Stomach (tissue), 8 donors: ENCODE measurements at regions not wholly inside any gene's neighbourhood (a gene's known extent, or its start where the extent isn't known, plus 50 kb on each side); places are given as distances from the start of the nearest gene placed in this dataset.
"Not testable (repeated sequence)": the region's sequence is repeated elsewhere in the genome, so short reads cannot be mapped to it uniquely, and the experiment has no call there.

Experiments used
- DNase-seq, 2 donors: peaks; one replicate each; pipeline versions ENCODE4 v3.0.0 to v3.0.0-alpha.2; 2013 to 2019
- H3K27ac ChIP-seq, 5 donors: fragments of 200-600 bp in 4 of 5; sonication (generic) in 4 of 5; one replicate each; pipeline ENCODE4 v1.5.1; 2013 to 2019; ENCODE audit warnings: mild to moderate bottlenecking in 1 of 5, moderate library complexity in 1 of 5
- H3K27me3 ChIP-seq, 3 donors: fragments of 200-600 bp; sonication (generic); one replicate each; pipeline ENCODE4 v1.5.1; 2017 to 2019; ENCODE audit warnings: mixed run types in 1 of 3
- H3K36me3 ChIP-seq, 4 donors: fragments of 200-600 bp; sonication (generic); 1 replicate in 3 of 4; 2 replicates in 1 of 4; pipeline ENCODE4 v1.5.1; 2016 to 2019
- H3K4me1 ChIP-seq, 4 donors: fragments of 200-600 bp; sonication (generic); one replicate each; pipeline ENCODE4 v1.5.1; 2016 to 2019
- H3K4me3 ChIP-seq, 4 donors: fragments of 200-600 bp; sonication (generic) in 3 of 4; one replicate each; pipeline ENCODE4 v1.5.1; 2016 to 2019; ENCODE audit warnings: mild to moderate bottlenecking in 1 of 4
- H3K9me3 ChIP-seq, 4 donors: fragments of 200-600 bp; sonication (generic); one replicate each; pipeline ENCODE4 v1.5.1; 2016 to 2019
- CTCF ChIP-seq, 7 experiments: fragments of 450-650 bp in 4 of 7; fragments of 200-600 bp in 3 of 7; sonication (generic) in 3 of 7; IDR thresholded peaks; one replicate each; pipeline ENCODE4 v1.5.1; 2016 to 2019; ENCODE audit warnings: antibody characterized with exemption in 7 of 7, control low read depth in 2 of 7, mild to moderate bottlenecking in 1 of 7
- EP300 ChIP-seq: sonication (generic); formaldehyde crosslinking; IDR thresholded peaks from one replicate; pipeline ENCODE4 v1.6.1; 2017; ENCODE audit warnings: antibody characterized with exemption
- POLR2A ChIP-seq, 4 donors: fragments of 450-650 bp; IDR thresholded peaks; one replicate each; pipeline ENCODE4 v1.6.1; 2016; ENCODE audit warnings: antibody characterized with exemption in 4 of 4, control low read depth in 2 of 4, mild to moderate bottlenecking in 1 of 4, moderate library complexity in 1 of 4
- POLR2AphosphoS5 ChIP-seq, 3 donors: sonication (generic); formaldehyde crosslinking; IDR thresholded peaks; one replicate each; pipeline ENCODE4 v1.6.1; 2016; ENCODE audit warnings: antibody characterized with exemption in 3 of 3
- whole genome bisulfite sequencing, 5 donors: extraction: QIAGEN DNeasy Blood & Tissue Kit in 3 of 5; methylation state at CpG; one replicate each; pipeline versions ENCODE4 v1.1.5 to v1.1.7; 2013 to 2018; 5-methylcytosine and 5-hydroxymethylcytosine counted together
- intact Hi-C: fragments of 100-400 bp; cut with DNase I; formaldehyde crosslinking; loops from one replicate; pipeline ENCODE4 v1.15.1; 2023; ENCODE audit warnings: low total_unique reads
- donor health status: healthy with polysubstance abuse.
- donor health status: Bipolar disorder and iron deficiency.
- donor health status: healthy.

- WGBS, 5 donors: 79 to 93% (median 88%) methylated on average over 1 of the region's 1 CpG
- no peak for DNase-seq
- Histone ChIP-seq H3K27ac (no peak overlapping the region), H3K36me3 (no peaks in the 10 kb centered on the region), H3K9me3 (no peaks in the 10 kb centered on the region), H3K4me1 (no peaks in the 10 kb centered on the region), H3K4me3 (no peak overlapping the region), H3K27me3 (no peaks in the 10 kb centered on the region)
- no peak for TF ChIP-seq POLR2A (IDR thresholded peaks at IDR 0.05)
- no peak for TF ChIP-seq CTCF (IDR thresholded peaks at IDR 0.05)
- no peak for TF ChIP-seq POLR2AphosphoS5 (IDR thresholded peaks at IDR 0.05)
- no peak for TF ChIP-seq EP300
- intact Hi-C loops: no loop called here
Measured at GRCh38 chr5:93221773-93222172, 359.2 kb downstream of the NR2F1-AS1 start.

- no peaks in the 10 kb centered on the region for H3K4me1 ChIP-seq
- TF ChIP-seq CTCF (IDR thresholded peaks at IDR 0.05): no peak
- WGBS, 5 donors: 72 to 89% (median 83%) methylated on average over 3 of the region's 3 CpGs
- H3K36me3 ChIP-seq: no peaks in the 10 kb centered on the region
- H3K9me3 ChIP-seq: no peaks in the 10 kb centered on the region
- no peak for DNase-seq
- H3K27ac ChIP-seq: no peak overlapping the region
- intact Hi-C loops: no loop called here
- H3K4me3 ChIP-seq: no peak overlapping the region
- H3K27me3 ChIP-seq: no peaks in the 10 kb centered on the region
Measured at GRCh38 chr5:93220431-93220830, 360.6 kb downstream of the NR2F1-AS1 start.

GRCh38 chr5:93219641-93220145 lies 361.3 kb downstream of the NR2F1-AS1 start:
- 36 to 55% (median 49%) methylated on average over 2 of the region's 2 CpGs for WGBS, 5 donors
- no peak for TF ChIP-seq POLR2AphosphoS5 (IDR thresholded peaks at IDR 0.05)
- no peak for TF ChIP-seq CTCF (IDR thresholded peaks at IDR 0.05)
- TF ChIP-seq EP300: no peak
- TF ChIP-seq POLR2A (IDR thresholded peaks at IDR 0.05): no peak
- intact Hi-C loops: no loop called here
- no peak overlapping the region for H3K4me3 ChIP-seq
- H3K4me1 ChIP-seq: no peaks in the 10 kb centered on the region
- H3K9me3 ChIP-seq: no peaks in the 10 kb centered on the region
- no peaks in the 10 kb centered on the region for H3K27me3 ChIP-seq
- no peak overlapping the region for H3K27ac ChIP-seq
- H3K36me3 ChIP-seq: no peaks in the 10 kb centered on the region
- DNase-seq: peak in 1 of 2 donors; percentile 23

- H3K36me3 ChIP-seq, H3K4me1 ChIP-seq, H3K4me3 ChIP-seq, H3K27ac ChIP-seq, H3K27me3 ChIP-seq, H3K9me3 ChIP-seq, DNase-seq, intact Hi-C loops: not testable (repeated sequence)
- 82 to 90% (median 89%) methylated on average over 20 to 28 of the region's 28 CpGs for WGBS, 5 donors
Measured at GRCh38 chr5:93213111-93213794, 367.8 kb downstream of the NR2F1-AS1 start.

- no peaks in the 10 kb centered on the region for H3K9me3 ChIP-seq
- no peaks in the 10 kb centered on the region for H3K27me3 ChIP-seq
- peaks cover 0 to 17% (median 0%) of the 10 kb centered on the region in 4 donors for H3K4me1 ChIP-seq
- no peaks in the 10 kb centered on the region for H3K36me3 ChIP-seq
- WGBS, 5 donors: 47 to 56% (median 51%) methylated on average over 4 of the region's 4 CpGs
- TF ChIP-seq POLR2AphosphoS5 (IDR thresholded peaks at IDR 0.05) (no peak), CTCF (IDR thresholded peaks at IDR 0.05) (no peak), POLR2A (IDR thresholded peaks at IDR 0.05) (no peak), EP300 (no peak)
- intact Hi-C loops: no loop called here
- peak in 1 of 2 donors; percentile 18 for DNase-seq
- H3K27ac ChIP-seq: peak overlapping the region in 1 of 5 donors; percentile 47
- no peak overlapping the region for H3K4me3 ChIP-seq
Measured at GRCh38 chr5:93209476-93209875, 371.5 kb downstream of the NR2F1-AS1 start.
